UCSD-AML1 (cell line): ENCODE measurements at regions not wholly inside any gene's neighbourhood (a gene's known extent, or its start where the extent isn't known, plus 50 kb on each side); places are given as distances from the start of the nearest gene placed in this dataset.
"Not testable (repeated sequence)": the region's sequence is repeated elsewhere in the genome, so short reads cannot be mapped to it uniquely, and the experiment has no call there.

ENCODE experiments used
- DNase-seq: peaks from one replicate; lab custom pipeline; 2025; ENCODE audit not compliant: unreplicated experiment; lab: John Stamatoyannopoulos, UW

GRCh38 chr7:15837306-15837950 lies 150.9 kb upstream of the MEOX2 start:
- no peak for DNase-seq

- DNase-seq, result no peak
These were observed 150.2 kb upstream of the MEOX2 start for GRCh38 chr7:15836651-15837050.

GRCh38 chr7:15836041-15836440 lies 149.6 kb upstream of the MEOX2 start:
- no peak for DNase-seq

DNA sequence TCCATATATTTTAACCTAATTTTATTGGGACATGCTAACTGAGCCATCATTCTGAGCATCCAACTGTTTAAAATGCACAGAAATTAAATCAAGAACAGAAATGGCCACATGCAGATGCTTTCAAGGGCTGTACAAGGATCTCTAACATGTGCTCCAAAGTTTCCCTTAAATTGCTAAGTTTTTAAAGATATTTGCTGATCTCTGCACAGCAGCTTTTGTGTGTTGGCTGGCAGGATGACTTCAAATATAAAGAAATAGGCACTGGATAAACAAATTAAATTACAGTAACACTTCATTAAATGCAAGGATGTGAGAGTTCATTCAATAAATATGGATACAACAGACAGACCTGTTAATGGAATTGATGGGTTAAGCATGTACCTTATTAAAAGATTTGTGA lies 148.0 kb upstream of the MEOX2 start:
- no peak for DNase-seq

DNA sequence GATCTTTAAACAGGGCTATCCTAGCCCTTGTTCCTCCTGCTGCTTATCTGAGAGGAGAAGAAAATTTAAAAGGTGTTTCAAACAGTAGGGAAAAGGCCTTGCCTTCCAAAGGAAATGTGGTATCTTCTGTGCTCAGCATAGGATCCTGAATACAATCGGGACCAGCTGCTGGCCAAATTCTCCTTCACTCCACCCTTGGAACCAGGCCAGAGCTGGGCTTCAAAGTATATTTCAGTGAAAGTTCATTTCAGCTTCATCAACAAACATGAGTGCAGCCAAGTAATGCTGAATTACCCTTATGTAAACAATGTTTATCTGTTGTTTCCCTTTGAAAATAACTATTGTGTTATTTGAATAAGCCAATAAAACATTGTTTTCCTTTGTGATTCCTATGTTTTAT lies 146.5 kb upstream of the MEOX2 start:
- no peak for DNase-seq

- no peak for DNase-seq
These were observed 145.1 kb upstream of the MEOX2 start for GRCh38 chr7:15831606-15832005.

DNA sequence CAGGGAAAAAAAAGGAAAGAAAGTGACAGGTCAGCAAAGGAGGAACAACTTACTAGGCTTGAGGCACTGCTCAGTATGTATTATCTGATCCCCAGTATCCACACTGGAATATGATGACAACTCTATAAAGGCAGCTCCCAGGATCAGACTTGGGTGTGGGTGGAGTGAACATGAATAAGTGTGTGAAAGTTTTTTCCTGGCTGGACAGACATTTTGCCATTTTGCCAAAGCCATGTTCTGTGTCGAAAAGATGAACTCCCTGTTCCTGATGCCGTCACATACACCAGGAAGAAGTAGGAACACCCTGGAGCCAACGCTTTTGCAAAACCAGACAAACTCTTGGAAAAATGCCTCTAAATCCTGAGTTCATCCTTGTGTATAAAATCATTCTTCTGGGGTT lies 143.2 kb upstream of the MEOX2 start:
- DNase-seq, result no peak

- no peak for DNase-seq
These were observed 142.4 kb upstream of the MEOX2 start for GRCh38 chr7:15828881-15829280.

- DNase-seq, result no peak
These were observed 135.3 kb upstream of the MEOX2 start for GRCh38 chr7:15821484-15822427.

DNA sequence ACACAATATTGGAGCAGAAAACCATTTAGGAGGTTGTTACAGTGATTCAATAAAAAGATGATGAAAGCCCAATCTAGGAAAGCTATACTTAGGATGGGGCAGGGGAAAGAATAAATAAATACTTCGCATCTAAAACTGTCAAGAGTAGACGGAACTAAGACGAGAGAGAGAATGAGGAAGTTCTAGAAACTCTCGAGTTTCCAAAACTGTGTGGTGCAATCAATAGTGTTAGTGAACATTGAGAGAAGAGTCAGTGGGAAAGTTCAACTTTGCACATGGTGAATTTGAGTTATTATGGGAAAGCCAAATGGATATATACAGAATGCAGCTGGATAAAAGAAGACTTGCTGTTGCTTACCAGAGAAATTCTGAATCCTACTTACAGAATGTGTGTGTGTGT lies 133.8 kb upstream of the MEOX2 start:
- DNase-seq, result no peak

GRCh38 chr7:15816835-15817426 lies 130.4 kb upstream of the MEOX2 start:
- DNase-seq, result no peak

DNA sequence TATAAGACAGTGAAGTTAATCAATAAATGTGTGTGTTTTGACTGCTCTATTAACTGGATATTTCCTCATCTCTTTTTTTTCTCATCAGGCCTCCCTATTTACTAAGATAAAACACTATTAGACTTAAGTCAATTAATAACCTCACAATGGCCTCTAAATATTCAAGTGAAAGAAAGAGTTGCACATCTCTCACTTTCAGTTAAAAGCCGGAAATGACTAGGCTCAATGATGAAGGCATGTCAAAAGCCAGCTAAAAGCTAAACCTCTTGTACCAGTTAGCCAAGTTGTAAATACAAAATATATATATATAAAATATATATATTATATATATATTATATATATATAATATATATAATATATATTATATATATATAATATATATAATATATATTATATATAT lies 127.0 kb upstream of the MEOX2 start:
- DNase-seq, result no peak

DNA sequence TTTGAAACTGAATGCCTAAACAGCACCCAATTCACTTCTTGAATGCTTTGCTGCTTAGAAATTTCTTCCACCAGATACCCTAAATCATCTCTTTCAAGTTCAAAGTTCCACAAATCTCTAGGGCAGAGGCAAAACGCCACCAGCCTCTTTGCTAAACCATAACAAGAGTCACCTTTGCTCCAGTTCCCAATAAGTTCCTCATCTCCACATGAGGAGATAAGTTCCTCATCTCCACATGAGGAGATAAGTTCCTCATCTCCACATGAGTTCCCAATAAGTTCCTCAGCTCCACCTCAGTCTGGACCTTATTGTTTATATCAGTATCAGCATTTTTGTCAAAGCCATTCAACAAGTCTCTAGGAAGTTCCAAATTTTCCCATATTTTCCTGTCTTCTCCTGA lies 123.9 kb upstream of the MEOX2 start:
- DNase-seq, result not testable (repeated sequence)

DNA sequence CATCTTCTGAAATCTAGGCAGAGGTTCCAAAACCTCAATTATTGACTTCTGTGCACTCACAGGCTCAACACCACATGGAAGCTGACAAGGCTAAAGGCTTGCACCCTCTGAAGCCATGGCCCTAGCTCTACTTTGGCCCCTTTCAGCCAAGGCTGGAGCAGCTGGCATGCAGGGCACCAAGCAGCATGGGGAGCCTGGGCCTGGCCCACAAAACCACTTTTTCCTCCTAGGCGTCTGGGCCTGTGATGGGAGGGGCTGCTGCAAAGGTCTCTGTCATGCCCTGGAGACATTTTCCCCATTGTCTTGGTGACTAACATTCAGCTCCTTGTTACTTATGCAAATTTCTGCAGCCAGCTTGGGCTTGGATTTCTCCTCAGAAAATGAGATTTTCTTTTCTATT lies 123.5 kb upstream of the MEOX2 start:
- DNase-seq, result not testable (repeated sequence)

- DNase-seq, result no peak
These were observed 119.4 kb upstream of the MEOX2 start for GRCh38 chr7:15805891-15806290.

DNA sequence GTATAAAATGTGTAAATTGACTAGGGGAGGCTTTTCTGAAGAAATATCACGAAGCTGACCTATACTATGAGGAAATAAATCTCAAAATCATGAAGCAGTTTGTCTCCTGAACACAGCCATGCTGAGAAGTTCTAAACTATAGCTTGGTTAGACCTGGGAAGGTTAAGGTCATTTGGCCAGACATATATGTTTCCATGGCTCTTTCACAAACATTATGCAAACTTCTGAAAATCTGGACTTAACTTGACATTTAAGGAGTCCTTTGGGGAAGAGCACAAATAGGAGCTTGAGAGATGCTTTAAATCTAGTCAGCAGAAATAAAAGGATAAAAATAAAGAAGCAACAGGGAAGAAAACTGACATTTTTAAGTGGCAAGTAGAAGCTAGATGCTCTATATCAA lies 115.9 kb upstream of the MEOX2 start:
- no peak for DNase-seq

DNA sequence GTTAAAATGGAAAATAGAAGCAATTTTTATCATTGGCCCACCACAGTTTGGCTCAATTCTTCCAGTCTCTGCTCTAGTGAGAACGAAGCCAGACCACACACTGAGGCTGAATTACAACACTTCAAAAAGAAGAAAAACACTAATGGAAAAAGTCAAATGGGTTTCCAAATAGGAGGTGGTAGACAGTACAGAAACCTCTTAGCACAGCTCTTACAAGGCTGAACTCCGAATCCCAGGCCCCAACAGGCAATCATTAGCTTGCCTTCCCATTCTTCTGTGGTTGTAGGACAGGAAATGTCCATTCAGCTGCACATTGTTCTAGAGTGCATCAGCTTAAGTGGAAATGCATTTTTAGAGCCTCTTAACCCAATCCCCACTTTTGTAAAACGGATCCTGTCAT lies 115.1 kb upstream of the MEOX2 start:
- DNase-seq, result no peak

DNA sequence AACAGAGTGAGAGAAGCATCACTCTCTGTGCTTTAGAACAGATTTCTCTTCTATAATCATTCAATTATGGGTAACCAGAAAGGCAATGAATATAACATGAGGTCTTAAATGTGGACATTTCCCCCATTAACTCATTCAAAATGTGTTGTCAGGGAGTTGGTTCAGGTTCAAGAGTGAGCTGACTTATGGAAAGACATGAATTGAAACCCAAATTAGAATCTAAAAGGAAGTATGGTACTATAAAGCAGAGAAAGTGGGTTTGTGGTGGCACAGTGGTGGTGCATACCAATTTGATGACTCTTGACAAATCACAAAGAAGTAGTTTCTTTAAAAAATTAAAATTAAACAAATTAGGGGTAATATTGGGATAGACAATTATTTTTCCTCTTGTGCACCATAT lies 114.6 kb upstream of the MEOX2 start:
- no peak for DNase-seq

- DNase-seq, result no peak
These were observed 111.6 kb upstream of the MEOX2 start for GRCh38 chr7:15798081-15798480.

- DNase-seq, result no peak
These were observed 108.9 kb upstream of the MEOX2 start for GRCh38 chr7:15795393-15795792.

DNA sequence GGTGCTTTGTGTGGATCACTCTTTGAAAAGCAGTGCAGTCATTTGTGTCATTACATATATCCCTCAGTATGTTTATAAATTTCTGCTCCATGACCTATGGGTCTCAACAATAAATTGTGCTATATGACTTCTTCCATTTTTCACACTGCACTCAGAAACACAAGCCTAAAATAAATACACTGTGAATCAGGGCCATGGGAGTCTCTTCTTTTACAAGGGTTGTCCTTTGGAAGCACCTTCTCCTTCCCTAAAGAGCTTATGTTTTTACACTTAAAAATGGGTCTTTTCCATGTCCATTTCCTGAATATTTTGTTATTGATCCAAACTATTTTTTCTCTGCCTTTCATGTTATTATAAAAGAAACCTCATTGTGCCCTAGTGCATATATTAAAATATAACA lies 108.3 kb upstream of the MEOX2 start:
- no peak for DNase-seq

GRCh38 chr7:15784694-15785030 lies 98.2 kb upstream of the MEOX2 start:
- no peak for DNase-seq
